ENCODE measurements at regions not wholly inside any gene's neighbourhood (a gene's known extent, or its start where the extent isn't known, plus 50 kb on each side); places are given as distances from the start of the nearest gene placed in this dataset.

DNA sequence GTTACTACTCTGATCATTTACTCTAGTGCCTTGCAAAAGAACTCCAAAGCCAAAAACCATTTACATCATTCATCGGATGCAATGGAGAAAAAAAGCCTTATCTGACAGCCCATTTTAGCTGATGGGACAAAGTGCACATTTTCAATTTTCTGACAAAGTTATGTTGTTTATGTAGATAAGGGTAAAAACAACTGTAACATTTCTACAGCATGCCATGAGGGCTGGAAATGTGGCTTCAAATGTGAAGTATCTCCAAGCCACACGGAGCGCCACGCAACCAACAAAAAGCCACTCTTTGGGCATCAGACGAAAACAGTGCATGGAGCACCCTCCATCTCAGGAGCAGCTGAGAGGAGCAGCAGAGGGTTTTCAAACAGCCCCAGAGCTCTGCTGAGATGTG, 364.6 kb upstream of the ZNF507 start:
- Histone ChIP-seq H3K9ac (ENCODE audit: insufficient read depth, low read depth, low read length) (no peak overlapping the region), H3K36me3 (replicated peaks in 1 of 2; ENCODE audit: control insufficient read depth in 1 of 2, insufficient read depth in 2 of 2, low read length in 2 of 2) (no peaks in the 10 kb centered on the region), H4K20me1 (ENCODE audit: insufficient read depth, low read length) (no peaks in the 10 kb centered on the region), H3K4me1 (ENCODE audit: insufficient read depth, low read length) (no peaks in the 10 kb centered on the region), H3K79me2 (ENCODE audit: insufficient read depth, low read length) (no peaks in the 10 kb centered on the region), H3K4me2 (ENCODE audit: low read depth, low read length) (no peak overlapping the region), H2AFZ (ENCODE audit: low read length) (no peak overlapping the region), H3K27me3 (ENCODE audit: control insufficient read depth in 1 of 2, insufficient read depth in 2 of 2, low read length in 2 of 2) (no peaks in the 10 kb centered on the region; a peak in 2 of 5 replicates), H3K4me3 (replicated peaks in 1 of 3; ENCODE audit: insufficient read depth in 1 of 3, low read depth in 2 of 3, low read length in 3 of 3) (no peak overlapping the region), H3K27ac (ENCODE audit: extremely low read length, insufficient read depth, low read length) (no peak overlapping the region), H3K9me3 (ENCODE audit: low read length) (peaks cover 88% of the 10 kb centered on the region)
- in situ Hi-C loops (cut with HindIII; ENCODE audit: extremely low pct_ligation_motif_present, low pct_unique_long_range_greater_than_20kb), result no loop called here
- DNase-seq (ENCODE audit: low spot score) (no peak), ATAC-seq (no peak), FAIRE-seq (no peak)
- ChIA-PET CTCF (ENCODE audit: low intra/inter-chr PET ratio, low total read pairs) (no interaction called here), POLR2A (no interaction called here)
- 70% methylated on average over 5 of the region's 5 CpGs for WGBS (ENCODE audit: low lambda C conversion rate)
- BruUV-seq (replicated peaks), result no TSS peak
- TF ChIP-seq KDM2A (CRISPR knock-in tag; IDR thresholded peaks at IDR 0.05; ENCODE audit: borderline replicate concordance, low read depth), result no peak
- TF ChIP-seq, protein P1, sequence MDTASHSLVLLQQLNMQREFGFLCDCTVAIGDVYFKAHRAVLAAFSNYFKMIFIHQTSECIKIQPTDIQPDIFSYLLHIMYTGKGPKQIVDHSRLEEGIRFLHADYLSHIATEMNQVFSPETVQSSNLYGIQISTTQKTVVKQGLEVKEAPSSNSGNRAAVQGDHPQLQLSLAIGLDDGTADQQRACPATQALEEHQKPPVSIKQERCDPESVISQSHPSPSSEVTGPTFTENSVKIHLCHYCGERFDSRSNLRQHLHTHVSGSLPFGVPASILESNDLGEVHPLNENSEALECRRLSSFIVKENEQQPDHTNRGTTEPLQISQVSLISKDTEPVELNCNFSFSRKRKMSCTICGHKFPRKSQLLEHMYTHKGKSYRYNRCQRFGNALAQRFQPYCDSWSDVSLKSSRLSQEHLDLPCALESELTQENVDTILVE (CRISPR knock-in tag; IDR thresholded peaks at IDR 0.05), result no peak
- TF ChIP-seq HNF1A (IDR thresholded peaks at IDR 0.05; ENCODE audit: low read depth), result no peak
- no peak for TF ChIP-seq HNF1A (CRISPR knock-in tag; IDR thresholded peaks at IDR 0.05; ENCODE audit: borderline replicate concordance)
- no peak for TF ChIP-seq YEATS2 (CRISPR knock-in tag; IDR thresholded peaks at IDR 0.05; ENCODE audit: borderline replicate concordance)
- no peak for TF ChIP-seq ZNF333 (CRISPR knock-in tag; IDR thresholded peaks at IDR 0.05; ENCODE audit: borderline replicate concordance)
- intact Hi-C loops (cut with micrococcal nuclease; ENCODE audit: unreplicated experiment), result no loop called here

Measured in HepG2 (cell line).